K562 (cell line): ENCODE measurements at regions not wholly inside any gene's neighbourhood (a gene's known extent, or its start where the extent isn't known, plus 50 kb on each side); places are given as distances from the start of the nearest gene placed in this dataset.
"Not testable (repeated sequence)": the region's sequence is repeated elsewhere in the genome, so short reads cannot be mapped to it uniquely, and the experiment has no call there.

Experiments used
- ATAC-seq: fragments of 200-7000 bp; cut with Tn5 transposase; 3 replicates; pipeline ENCODE4 v1.9.1; 2020; ENCODE audit warnings: moderate library complexity
- BruUV-seq: library from RNA; stranded (reverse); fragments of 400-500 nt; replicated peaks from 2 replicates; lab custom pipeline; 2021; lab: Mats Ljungman, UMichigan
- CTCF ChIA-PET: fragments of 300-600 bp; formaldehyde crosslinking; extraction: SDS; loops from one replicate; lab custom pipeline; 2021; ENCODE audit warnings: low intra/inter-chr PET ratio; lab: Yijun Ruan, JAX
- POLR2A ChIA-PET: fragments of 300-600, 350-650 bp; sonication (Branson Sonifier 250); formaldehyde crosslinking; extraction: SDS; loops from one replicate; lab custom pipeline; 2021; ENCODE audit warnings: antibody characterized with exemption, inconsistent platforms; lab: Yijun Ruan, JAX
- DNase-seq, 4 experiments: peaks; one replicate each; pipeline versions ENCODE4 v3.0.0 to v3.0.0-alpha.2; 2011 to 2018; ENCODE audit warnings: low spot score in 3 of 4, mixed read lengths in 3 of 4; ENCODE audit errors: extremely low read depth in 1 of 4
- FAIRE-seq: peaks from 2 replicates; lab custom pipeline; 2011; peaks lifted over from hg19 to GRCh38; lab: Jason Lieb, UNC
- H2AFZ ChIP-seq: 2 replicates; pipeline ENCODE4 v1.6.0; 2011; ENCODE audit warnings: low read depth, low read length, control low read depth, inconsistent platforms
- H3K27ac ChIP-seq: fragments of 200-600 bp; 3 replicates; pipeline ENCODE4 v1.8.0; 2011; ENCODE audit warnings: low read depth, mild to moderate bottlenecking, control low read depth, inconsistent platforms, low read length, moderate library complexity, mixed read lengths; ENCODE audit errors: extremely low read depth
- H3K27me3 ChIP-seq, 2 experiments: fragments of 300-600 bp in 1 of 2; 2 replicates in 1 of 2; 3 replicates in 1 of 2; pipeline versions ENCODE4 v1.6.0 to v1.8.0; 2011; ENCODE audit warnings: inconsistent platforms in 2 of 2, low read length in 2 of 2, mild to moderate bottlenecking in 1 of 2, mixed read lengths in 1 of 2, moderate library complexity in 1 of 2; ENCODE audit not compliant: control insufficient read depth in 2 of 2, insufficient read depth in 2 of 2
- H3K36me3 ChIP-seq: fragments of 300-600 bp; 3 replicates; pipeline ENCODE4 v1.8.0; 2011; ENCODE audit warnings: mild to moderate bottlenecking, low read length, inconsistent platforms; ENCODE audit not compliant: control insufficient read depth, insufficient read depth
- H3K4me1 ChIP-seq, 2 experiments: fragments of 200-600 bp in 1 of 2; replicated peaks in 1 of 2; 2 replicates in 1 of 2; 3 replicates in 1 of 2; pipeline versions ENCODE4 v1.5.1 to v1.8.0; 2011; ENCODE audit warnings: inconsistent platforms in 2 of 2, low read length in 2 of 2, mild to moderate bottlenecking in 1 of 2, mixed read lengths in 1 of 2, moderate library complexity in 1 of 2; ENCODE audit not compliant: control insufficient read depth in 2 of 2, insufficient read depth in 2 of 2
- H3K4me2 ChIP-seq: 2 replicates; pipeline ENCODE4 v1.6.1; 2011; ENCODE audit warnings: low read length, control low read depth, inconsistent platforms, mixed read lengths; ENCODE audit not compliant: insufficient read depth
- H3K4me3 ChIP-seq: fragments of 200-600 bp; sonication (generic), shearing (Covaris generic); 2 replicates; pipeline ENCODE4 v1.5.1; 2016; ENCODE audit warnings: control low read depth, inconsistent platforms
- H3K79me2 ChIP-seq: fragments of 200-600 bp; 3 replicates; pipeline ENCODE4 v1.8.0; 2011; ENCODE audit warnings: low read length, inconsistent platforms; ENCODE audit not compliant: control insufficient read depth, insufficient read depth
- H3K9ac ChIP-seq, 2 experiments: 2 replicates each; pipeline versions ENCODE4 v1.6.0 to v1.6.1; 2011; ENCODE audit warnings: low read depth in 2 of 2, low read length in 2 of 2, control low read depth in 1 of 2, inconsistent platforms in 1 of 2, mild to moderate bottlenecking in 1 of 2, mixed read lengths in 1 of 2; ENCODE audit not compliant: insufficient read depth in 1 of 2
- H3K9me1 ChIP-seq: one replicate; pipeline ENCODE4 v1.6.0; 2011; ENCODE audit warnings: inconsistent platforms, mild to moderate bottlenecking, low read length, moderate library complexity; ENCODE audit not compliant: control insufficient read depth, insufficient read depth
- H3K9me3 ChIP-seq: replicated peaks from 2 replicates; pipeline ENCODE4 v1.5.1; 2011; ENCODE audit warnings: low read depth, low read length, inconsistent platforms; ENCODE audit not compliant: control insufficient read depth, insufficient read depth
- H4K20me1 ChIP-seq: replicated peaks from 2 replicates; pipeline ENCODE4 v1.6.1; 2011; ENCODE audit warnings: low read length, inconsistent platforms, mixed read lengths; ENCODE audit not compliant: control insufficient read depth, insufficient read depth
- WGBS: fragments of 100-300 bp; shearing (Covaris generic); methylation state at CpG from one replicate; pipeline ENCODE4 v1.1.6; 2016; ENCODE audit warnings: low coverage, mixed read lengths; ENCODE audit not compliant: insufficient coverage; ENCODE audit errors: missing lambda C conversion rate; 5-methylcytosine and 5-hydroxymethylcytosine counted together
- in situ Hi-C: fragments of 300-500 bp; cut with MboI; formaldehyde crosslinking; loops from 4 replicates; pipeline ENCODE4 v1.15.0; 2018; ENCODE audit warnings: inconsistent platforms, mixed read lengths
- intact Hi-C: fragments of 100-400 bp; cut with micrococcal nuclease; formaldehyde crosslinking; loops from 2 replicates; pipeline ENCODE4 v1.14.2; 2022

- intact Hi-C loops, H3K4me3 ChIP-seq, DNase-seq, H3K9me3 ChIP-seq, H3K4me1 ChIP-seq, H3K4me2 ChIP-seq, FAIRE-seq, H4K20me1 ChIP-seq, H3K9me1 ChIP-seq, POLR2A ChIA-PET, H3K27me3 ChIP-seq, BruUV-seq, H3K36me3 ChIP-seq, in situ Hi-C loops, CTCF ChIA-PET, H2AFZ ChIP-seq, H3K27ac ChIP-seq, H3K79me2 ChIP-seq, H3K9ac ChIP-seq: not testable (repeated sequence)
- ATAC-seq: peak; percentile 78
- WGBS: no CpG with 5 or more reads among the region's 36 CpGs
These were observed 4429.9 kb upstream of the TPTE start for GRCh38 chr21:6091335-6092027.

- H3K79me2 ChIP-seq, BruUV-seq, H3K9me1 ChIP-seq, H3K9me3 ChIP-seq, in situ Hi-C loops, H4K20me1 ChIP-seq, ATAC-seq, H3K27me3 ChIP-seq, H3K9ac ChIP-seq, H2AFZ ChIP-seq, FAIRE-seq, DNase-seq, POLR2A ChIA-PET, CTCF ChIA-PET, intact Hi-C loops, H3K36me3 ChIP-seq, H3K4me1 ChIP-seq, H3K4me3 ChIP-seq, H3K4me2 ChIP-seq, H3K27ac ChIP-seq: not testable (repeated sequence)
- WGBS: no CpG with 5 or more reads among the region's 13 CpGs
These were observed 4429.0 kb upstream of the TPTE start for GRCh38 chr21:6092401-6092800.

- DNase-seq, H4K20me1 ChIP-seq, in situ Hi-C loops, BruUV-seq, FAIRE-seq, H2AFZ ChIP-seq, H3K9me1 ChIP-seq, H3K4me1 ChIP-seq, intact Hi-C loops, H3K9me3 ChIP-seq, H3K9ac ChIP-seq, H3K36me3 ChIP-seq, H3K79me2 ChIP-seq, CTCF ChIA-PET, H3K4me2 ChIP-seq, ATAC-seq, H3K27me3 ChIP-seq, H3K4me3 ChIP-seq, POLR2A ChIA-PET, H3K27ac ChIP-seq: not testable (repeated sequence)
- no CpG with 5 or more reads among the region's 32 CpGs for WGBS
These were observed 4428.0 kb upstream of the TPTE start for GRCh38 chr21:6093419-6093818.

GRCh38 chr21:6093870-6094269 lies 4427.5 kb upstream of the TPTE start:
- H2AFZ ChIP-seq, FAIRE-seq, H3K4me3 ChIP-seq, H3K36me3 ChIP-seq, DNase-seq, H4K20me1 ChIP-seq, BruUV-seq, H3K9ac ChIP-seq, POLR2A ChIA-PET, H3K4me1 ChIP-seq, H3K4me2 ChIP-seq, H3K79me2 ChIP-seq, H3K27ac ChIP-seq, ATAC-seq, H3K9me1 ChIP-seq, in situ Hi-C loops, CTCF ChIA-PET, H3K9me3 ChIP-seq, H3K27me3 ChIP-seq, intact Hi-C loops: not testable (repeated sequence)
- WGBS: 0% methylated on average over 3 of the region's 23 CpGs
